ENCODE measurements at regions not wholly inside any gene's neighbourhood (a gene's known extent, or its start where the extent isn't known, plus 50 kb on each side); places are given as distances from the start of the nearest gene placed in this dataset.
A peak's percentile ranks its signal among the peaks of the same experiment; 100 is the strongest.

DNA sequence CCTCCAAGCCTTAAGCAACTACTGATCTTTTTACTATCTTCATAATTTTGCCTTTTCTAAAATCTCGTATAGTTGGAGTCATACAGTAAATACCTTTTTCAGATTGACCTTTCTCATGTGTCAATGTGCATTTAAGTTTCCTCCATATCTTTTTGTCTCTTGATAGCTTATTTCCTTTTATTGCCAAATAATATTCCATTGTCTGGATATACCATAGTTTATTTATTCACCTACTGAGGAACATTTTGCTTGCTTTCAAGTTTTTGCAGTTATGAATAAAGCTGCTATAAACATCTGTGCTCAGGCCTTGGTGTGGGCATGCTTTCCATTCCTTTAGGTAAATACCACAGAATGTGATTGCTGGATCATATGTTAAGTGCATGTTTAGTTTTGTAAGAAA lies 161.2 kb upstream of the GNAI1 start:
- TF ChIP-seq, protein P1, sequence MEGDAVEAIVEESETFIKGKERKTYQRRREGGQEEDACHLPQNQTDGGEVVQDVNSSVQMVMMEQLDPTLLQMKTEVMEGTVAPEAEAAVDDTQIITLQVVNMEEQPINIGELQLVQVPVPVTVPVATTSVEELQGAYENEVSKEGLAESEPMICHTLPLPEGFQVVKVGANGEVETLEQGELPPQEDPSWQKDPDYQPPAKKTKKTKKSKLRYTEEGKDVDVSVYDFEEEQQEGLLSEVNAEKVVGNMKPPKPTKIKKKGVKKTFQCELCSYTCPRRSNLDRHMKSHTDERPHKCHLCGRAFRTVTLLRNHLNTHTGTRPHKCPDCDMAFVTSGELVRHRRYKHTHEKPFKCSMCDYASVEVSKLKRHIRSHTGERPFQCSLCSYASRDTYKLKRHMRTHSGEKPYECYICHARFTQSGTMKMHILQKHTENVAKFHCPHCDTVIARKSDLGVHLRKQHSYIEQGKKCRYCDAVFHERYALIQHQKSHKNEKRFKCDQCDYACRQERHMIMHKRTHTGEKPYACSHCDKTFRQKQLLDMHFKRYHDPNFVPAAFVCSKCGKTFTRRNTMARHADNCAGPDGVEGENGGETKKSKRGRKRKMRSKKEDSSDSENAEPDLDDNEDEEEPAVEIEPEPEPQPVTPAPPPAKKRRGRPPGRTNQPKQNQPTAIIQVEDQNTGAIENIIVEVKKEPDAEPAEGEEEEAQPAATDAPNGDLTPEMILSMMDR (IDR thresholded peaks at IDR 0.05; ENCODE audit: low read depth, low read length, missing control alignments): no peak
- in situ Hi-C loops (cut with HindIII; ENCODE audit: low sequenced_read_pairs): no loop called here
- DNase-seq (ENCODE audit: low read depth): no peak
- no peak overlapping the region for H3K4me3 ChIP-seq (ENCODE audit: low read depth, low read length)

DNA sequence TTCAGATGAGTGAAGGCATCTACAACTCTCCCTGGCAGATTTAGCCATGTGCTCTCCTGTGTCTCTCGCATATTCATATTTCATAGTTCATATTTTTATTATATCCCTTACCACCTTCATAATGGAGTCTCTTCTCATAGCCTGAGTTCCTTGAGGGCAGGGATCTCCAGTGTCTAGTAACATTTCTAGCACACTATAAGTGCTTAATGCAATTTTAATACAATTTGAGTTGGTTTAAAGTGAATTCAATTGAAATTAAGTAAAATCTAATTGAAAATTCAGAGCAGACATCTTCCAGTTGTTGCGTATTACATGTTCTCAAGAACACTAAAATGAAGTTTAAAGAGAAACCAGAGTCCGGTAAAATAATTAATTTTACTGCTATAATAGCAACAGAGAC lies 163.6 kb upstream of the GNAI1 start:
- H3K4me3 ChIP-seq (ENCODE audit: low read depth, low read length): no peak overlapping the region
- TF ChIP-seq, protein P1 (IDR thresholded peaks at IDR 0.05; ENCODE audit: low read depth, low read length, missing control alignments): no peak
- DNase-seq (ENCODE audit: low read depth): no peak
- in situ Hi-C loops (cut with HindIII; ENCODE audit: low sequenced_read_pairs): no loop called here

DNA sequence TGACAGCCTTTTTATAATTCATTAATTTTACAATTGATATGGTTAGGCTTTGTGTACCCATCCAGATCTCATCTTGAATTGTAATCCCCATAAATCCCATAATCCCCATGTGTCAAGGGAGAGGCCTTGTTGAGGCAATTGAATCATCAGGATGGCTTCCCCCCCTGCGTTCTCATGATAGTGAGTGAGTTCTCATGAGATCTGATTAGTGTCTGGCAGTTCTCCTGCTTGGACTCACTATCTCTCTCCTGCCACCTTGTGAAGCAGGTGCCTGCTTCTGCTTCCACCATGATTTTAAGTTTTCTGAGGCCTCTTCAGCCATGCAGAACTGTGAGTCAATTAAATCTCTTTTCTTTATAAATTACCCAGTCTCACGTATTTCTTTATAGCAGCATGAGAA lies 165.7 kb upstream of the GNAI1 start:
- in situ Hi-C loops (cut with HindIII; ENCODE audit: low sequenced_read_pairs): no loop called here
- TF ChIP-seq, protein P1 (IDR thresholded peaks at IDR 0.05; ENCODE audit: low read depth, low read length, missing control alignments): no peak

DNA sequence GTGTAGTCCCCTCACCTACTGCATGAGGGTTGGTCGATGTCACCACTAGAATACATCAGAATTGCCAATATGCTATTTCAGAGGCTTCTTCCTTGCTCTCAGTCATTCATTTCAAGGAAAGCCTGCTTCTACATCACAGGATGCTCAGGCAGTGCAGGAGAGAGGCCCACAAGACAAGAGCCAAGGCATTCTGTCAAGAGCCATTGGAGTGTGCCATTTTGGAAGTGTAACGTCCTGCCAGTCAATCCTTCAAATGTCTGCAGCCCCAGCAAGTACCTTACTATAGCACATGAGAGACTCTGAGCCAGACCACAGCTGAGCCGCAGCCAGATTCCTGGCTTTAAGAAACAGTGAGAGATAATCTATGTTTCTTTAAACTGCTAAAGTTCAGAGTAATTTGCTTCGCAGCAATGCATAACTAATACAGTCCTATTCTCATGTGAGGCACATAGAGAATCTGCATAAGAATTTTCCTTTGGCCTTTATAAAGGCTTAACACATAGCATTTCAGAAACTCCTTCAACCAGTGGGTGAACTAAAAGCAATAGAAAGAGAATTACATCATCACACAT lies 166.5 kb upstream of the GNAI1 start:
- TF ChIP-seq, protein P1 (IDR thresholded peaks at IDR 0.05; ENCODE audit: low read depth, low read length, missing control alignments): no peak
- DNase-seq (ENCODE audit: low read depth): peak; percentile 15
- H3K4me3 ChIP-seq (ENCODE audit: low read depth, low read length): no peak overlapping the region
- in situ Hi-C loops (cut with HindIII; ENCODE audit: low sequenced_read_pairs): no loop called here

More for the DNA sequence above, 165.7 kb upstream of the GNAI1 start:
- DNase-seq (ENCODE audit: low read depth): no peak
- H3K4me3 ChIP-seq (ENCODE audit: low read depth, low read length): no peak overlapping the region

DNA sequence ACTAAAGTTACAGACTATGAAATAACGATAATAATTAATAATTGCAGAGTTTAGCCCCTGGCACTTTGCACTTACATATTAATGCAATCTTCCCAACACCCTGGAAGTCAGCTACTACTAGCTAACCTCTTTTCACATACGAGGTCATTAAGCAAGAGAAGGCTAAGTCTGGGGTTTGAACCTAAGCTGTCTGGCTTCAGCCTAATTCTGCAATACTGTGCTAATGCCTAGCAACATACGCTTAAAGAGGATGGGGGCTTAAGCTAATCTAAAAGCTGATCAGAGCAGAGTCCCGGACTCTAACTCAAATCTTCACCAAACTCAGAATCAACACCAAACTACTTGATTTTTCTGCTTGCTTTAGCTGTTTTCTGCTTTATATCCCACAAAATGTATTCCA lies 168.7 kb upstream of the GNAI1 start:
- no peak overlapping the region for H3K4me3 ChIP-seq (ENCODE audit: low read depth, low read length)
- no peak for DNase-seq (ENCODE audit: low read depth)
- TF ChIP-seq, protein P1 (IDR thresholded peaks at IDR 0.05; ENCODE audit: low read depth, low read length, missing control alignments): no peak
- in situ Hi-C loops (cut with HindIII; ENCODE audit: low sequenced_read_pairs): no loop called here

DNA sequence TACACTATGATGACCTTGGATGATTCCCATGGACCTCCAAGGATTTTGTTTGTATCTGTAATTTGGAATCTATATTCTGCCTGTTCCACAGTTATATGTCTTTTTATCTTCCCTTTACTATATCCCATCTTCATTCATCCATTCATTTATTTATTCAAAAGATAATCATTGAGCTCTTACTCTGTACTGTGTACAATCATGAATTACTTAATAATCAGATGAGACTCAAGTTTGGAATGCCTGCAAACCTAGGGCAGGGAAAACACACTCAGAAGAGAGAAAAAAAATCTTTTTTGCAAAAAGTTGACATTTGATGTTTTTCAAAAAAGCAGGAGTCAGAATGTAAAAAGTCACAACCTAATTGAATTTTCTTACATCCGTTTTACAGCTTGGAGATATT lies 170.2 kb upstream of the GNAI1 start:
- H3K4me3 ChIP-seq (ENCODE audit: low read depth, low read length): no peak overlapping the region
- in situ Hi-C loops (cut with HindIII; ENCODE audit: low sequenced_read_pairs): no loop called here
- no peak for DNase-seq (ENCODE audit: low read depth)
- TF ChIP-seq, protein P1 (IDR thresholded peaks at IDR 0.05; ENCODE audit: low read depth, low read length, missing control alignments): no peak

Measured in astrocyte of the cerebellum (primary cell).